RWPE1 (cell line): ENCODE measurements at regions not wholly inside any gene's neighbourhood (a gene's known extent, or its start where the extent isn't known, plus 50 kb on each side); places are given as distances from the start of the nearest gene placed in this dataset.

Source experiments
- CTCF ChIA-PET: fragments of 350-600 bp; sonication (Branson Sonifier 250); formaldehyde crosslinking; extraction: SDS; loops from one replicate; lab custom pipeline; 2021; lab: Yijun Ruan, JAX
- POLR2A ChIA-PET: fragments of 400-600 bp; formaldehyde crosslinking; extraction: SDS; loops from one replicate; lab custom pipeline; 2020; ENCODE audit warnings: antibody characterized with exemption; ENCODE audit not compliant: low non-redundant PET; lab: Yijun Ruan, JAX
- DNase-seq: peaks from one replicate; pipeline ENCODE4 v3.0.0; 2012; ENCODE audit warnings: low spot score
- H3K27ac ChIP-seq: fragments of 450-650 bp; 2 replicates; pipeline ENCODE4 v1.5.1; 2017
- TF ChIP-seq, protein P1 (sequence below): fragments of 450-650 bp; conservative IDR thresholded peaks from 2 replicates; pipeline ENCODE4 v1.5.1; 2017; ENCODE audit warnings: low read depth, mild to moderate bottlenecking

DNA sequence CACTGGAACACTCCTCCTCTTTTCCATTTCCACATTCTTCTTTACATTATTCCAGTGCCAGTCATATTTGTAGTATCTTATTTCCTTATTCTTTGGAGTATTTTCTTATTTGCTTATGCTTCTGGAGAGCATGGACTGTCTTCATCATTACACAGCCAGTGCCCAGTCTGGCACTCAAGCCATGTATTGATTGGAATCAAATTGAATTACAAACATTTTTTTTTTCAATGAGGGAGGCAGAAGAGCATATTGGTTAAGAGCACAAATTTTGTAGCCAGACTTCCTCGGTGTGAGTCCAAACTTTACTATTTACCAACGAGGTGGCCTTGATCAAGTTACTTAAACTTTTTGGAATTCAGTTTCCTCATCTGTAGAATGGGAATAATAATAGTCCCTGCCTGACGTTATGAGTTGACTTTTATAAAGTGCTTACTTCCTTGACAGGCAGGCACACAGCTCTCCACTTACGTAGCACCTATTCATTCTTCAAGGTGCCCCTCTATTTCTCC is 186.6 kb upstream of the BCL6 start:
- POLR2A ChIA-PET: no interaction called here
- no peak overlapping the region for H3K27ac ChIP-seq
- CTCF ChIA-PET: no interaction called here
- no peak for DNase-seq
- TF ChIP-seq, protein P1, sequence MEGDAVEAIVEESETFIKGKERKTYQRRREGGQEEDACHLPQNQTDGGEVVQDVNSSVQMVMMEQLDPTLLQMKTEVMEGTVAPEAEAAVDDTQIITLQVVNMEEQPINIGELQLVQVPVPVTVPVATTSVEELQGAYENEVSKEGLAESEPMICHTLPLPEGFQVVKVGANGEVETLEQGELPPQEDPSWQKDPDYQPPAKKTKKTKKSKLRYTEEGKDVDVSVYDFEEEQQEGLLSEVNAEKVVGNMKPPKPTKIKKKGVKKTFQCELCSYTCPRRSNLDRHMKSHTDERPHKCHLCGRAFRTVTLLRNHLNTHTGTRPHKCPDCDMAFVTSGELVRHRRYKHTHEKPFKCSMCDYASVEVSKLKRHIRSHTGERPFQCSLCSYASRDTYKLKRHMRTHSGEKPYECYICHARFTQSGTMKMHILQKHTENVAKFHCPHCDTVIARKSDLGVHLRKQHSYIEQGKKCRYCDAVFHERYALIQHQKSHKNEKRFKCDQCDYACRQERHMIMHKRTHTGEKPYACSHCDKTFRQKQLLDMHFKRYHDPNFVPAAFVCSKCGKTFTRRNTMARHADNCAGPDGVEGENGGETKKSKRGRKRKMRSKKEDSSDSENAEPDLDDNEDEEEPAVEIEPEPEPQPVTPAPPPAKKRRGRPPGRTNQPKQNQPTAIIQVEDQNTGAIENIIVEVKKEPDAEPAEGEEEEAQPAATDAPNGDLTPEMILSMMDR: no peak

DNA sequence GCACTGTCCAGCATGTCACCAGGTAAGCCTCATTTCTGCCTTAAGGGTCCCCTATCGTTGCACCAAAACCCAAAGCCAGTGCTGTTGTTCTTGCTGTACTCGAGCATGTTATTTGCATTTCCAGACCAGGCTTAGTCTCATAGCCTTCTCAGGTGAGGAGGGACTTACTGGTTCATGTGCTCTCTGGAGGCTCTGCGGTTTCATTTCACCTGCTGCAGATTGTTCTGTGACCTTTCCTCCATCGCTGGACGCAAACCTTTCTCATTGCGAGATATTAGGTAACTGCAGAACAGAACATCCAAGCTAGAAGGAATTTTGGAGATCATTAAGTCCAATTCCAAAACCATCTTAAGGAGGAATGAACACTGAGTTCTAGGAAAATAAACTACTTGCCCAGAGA is 187.3 kb upstream of the BCL6 start:
- ChIA-PET POLR2A (no interaction called here), CTCF (no interaction called here)
- TF ChIP-seq, protein P1: no peak
- no peak overlapping the region for H3K27ac ChIP-seq
- no peak for DNase-seq

DNA sequence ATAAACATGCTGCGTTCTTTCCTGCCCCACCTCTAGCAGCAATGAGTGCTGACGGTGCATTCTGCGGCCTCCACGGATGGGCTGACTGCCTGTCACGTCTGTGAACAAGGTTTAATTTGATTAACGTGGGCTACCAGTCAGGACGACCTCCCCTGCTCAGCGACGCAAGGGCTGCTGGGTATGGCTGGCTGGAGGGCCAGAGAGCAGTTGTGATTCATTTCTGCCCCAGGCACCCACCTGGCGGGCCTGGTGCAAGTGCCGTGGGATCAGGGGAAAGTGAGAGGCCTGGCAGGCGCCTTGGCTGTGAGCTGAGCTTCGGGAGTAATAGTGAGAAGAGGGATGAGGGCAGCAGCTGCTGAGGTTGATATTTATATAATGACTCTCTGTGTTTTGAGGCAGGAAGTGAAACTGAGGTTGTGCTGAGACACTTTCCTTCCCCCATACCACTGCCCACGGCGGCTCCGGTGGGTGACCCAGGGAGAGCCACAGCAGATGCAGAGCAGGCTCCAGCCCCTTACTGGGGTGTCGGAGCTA is 190.4 kb upstream of the BCL6 start:
- H3K27ac ChIP-seq: no peak overlapping the region
- POLR2A ChIA-PET: no interaction called here
- no peak for DNase-seq
- CTCF ChIA-PET: no interaction called here
- TF ChIP-seq, protein P1: no peak

DNA sequence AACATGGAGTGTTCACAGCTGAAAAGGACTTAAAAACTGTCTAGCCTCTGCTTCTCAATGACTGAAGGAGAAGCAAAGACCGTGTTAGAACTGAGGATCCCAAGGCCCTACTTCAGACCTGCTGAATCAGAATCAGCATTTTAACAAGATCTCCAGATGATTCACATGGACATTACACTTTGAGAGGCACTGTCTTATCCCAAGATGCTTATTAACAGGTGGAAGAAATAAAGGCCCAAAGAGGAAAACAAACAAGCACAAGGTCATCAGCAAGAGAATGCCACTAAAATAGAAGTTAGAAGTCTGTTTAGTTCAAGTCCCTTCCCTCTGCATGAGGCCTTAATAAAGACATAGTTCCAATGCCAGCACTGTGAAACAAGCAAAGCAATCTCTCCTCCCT is 191.4 kb upstream of the BCL6 start:
- POLR2A ChIA-PET: no interaction called here
- CTCF ChIA-PET: no interaction called here
- DNase-seq: no peak
- TF ChIP-seq, protein P1: no peak
- no peak overlapping the region for H3K27ac ChIP-seq

DNA sequence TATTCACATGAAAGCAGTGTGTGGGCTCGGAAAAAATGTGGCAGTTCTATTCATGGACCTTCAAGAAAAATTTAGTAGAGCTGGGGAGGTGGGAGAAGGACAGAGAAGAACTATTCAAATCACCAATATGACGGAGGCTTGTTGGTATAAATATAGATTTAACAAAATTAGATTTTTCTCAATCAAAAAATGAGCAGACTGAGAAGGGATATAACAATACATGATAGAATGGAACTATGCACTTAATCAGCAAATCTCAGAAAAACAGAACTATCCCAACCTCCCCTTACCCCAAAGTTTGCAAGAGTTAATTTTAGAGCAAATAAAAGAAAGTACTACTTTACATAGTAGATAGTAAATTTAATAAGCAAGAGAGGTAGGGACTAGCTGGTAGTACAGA is 194.6 kb upstream of the BCL6 start:
- ChIA-PET CTCF (no interaction called here), POLR2A (no interaction called here)

DNA sequence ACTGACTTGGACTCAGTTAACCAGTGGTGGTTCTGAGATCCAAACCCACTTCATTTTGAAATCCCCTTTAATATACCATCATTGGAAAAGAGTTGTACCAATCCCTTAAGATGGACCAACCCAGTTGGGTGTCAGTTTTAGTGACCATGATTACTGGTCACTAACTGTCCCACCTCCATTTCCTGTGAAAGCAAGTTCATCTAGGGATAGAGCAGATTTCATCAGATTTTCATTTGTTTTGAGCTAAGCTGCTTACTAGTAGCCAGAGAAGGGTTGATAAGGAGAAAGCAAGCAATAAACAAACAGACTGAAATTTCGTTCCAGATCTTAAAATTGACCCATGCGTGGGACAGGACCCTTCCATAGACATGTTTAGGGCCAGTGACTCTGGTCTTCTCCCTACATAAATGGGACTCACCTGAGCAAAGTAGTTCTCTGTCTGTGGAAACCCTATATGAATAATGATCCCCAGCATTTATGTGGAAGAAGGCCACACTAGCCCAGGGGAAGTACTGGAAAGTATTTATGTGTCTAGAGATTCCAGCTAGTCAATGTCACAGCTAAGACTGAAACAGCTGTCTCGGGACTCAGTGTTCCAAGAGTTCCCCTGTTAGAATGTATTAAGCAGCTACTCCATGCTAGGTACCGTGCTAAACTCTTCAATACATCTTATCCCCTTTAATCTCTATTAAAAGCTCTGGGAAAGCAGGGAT is 196.0 kb upstream of the BCL6 start:
- ChIA-PET CTCF (interaction anchor here (0.6 kb wide), 1 partner anchor 146 kb away, joined by 4 read pairs; no protein-coding TSS in a partner anchor), POLR2A (no interaction called here)
- no peak overlapping the region for H3K27ac ChIP-seq
- DNase-seq: no peak
- TF ChIP-seq, protein P1: no peak

More for the DNA sequence above, 194.6 kb upstream of the BCL6 start:
- TF ChIP-seq, protein P1: no peak
- DNase-seq: no peak
- no peak overlapping the region for H3K27ac ChIP-seq
